Subcutaneous abdominal adipose tissue (tissue), 5 donors: ENCODE measurements at regions not wholly inside any gene's neighbourhood (a gene's known extent, or its start where the extent isn't known, plus 50 kb on each side); places are given as distances from the start of the nearest gene placed in this dataset.
"Not testable (repeated sequence)": the region's sequence is repeated elsewhere in the genome, so short reads cannot be mapped to it uniquely, and the experiment has no call there.

Experiments
- H3K27ac ChIP-seq: one replicate; pipeline ENCODE4 v1.7.0; 2013; ENCODE audit warnings: low read depth, mild to moderate bottlenecking, inconsistent platforms, low read length, moderate library complexity
- H3K27me3 ChIP-seq, 5 donors: one replicate each; pipeline ENCODE4 v1.7.0; 2013; ENCODE audit warnings: low read length in 5 of 5, inconsistent platforms in 1 of 5; ENCODE audit not compliant: control insufficient read depth in 5 of 5, insufficient read depth in 4 of 5
- H3K36me3 ChIP-seq, 5 donors: one replicate each; pipeline ENCODE4 v1.7.0; 2013; ENCODE audit warnings: low read length in 5 of 5; ENCODE audit not compliant: control insufficient read depth in 5 of 5, insufficient read depth in 5 of 5
- H3K4me1 ChIP-seq, 5 donors: one replicate each; pipeline ENCODE4 v1.7.0; 2013; ENCODE audit warnings: low read length in 5 of 5, mild to moderate bottlenecking in 3 of 5, moderate library complexity in 1 of 5; ENCODE audit not compliant: control insufficient read depth in 5 of 5, insufficient read depth in 5 of 5
- H3K4me3 ChIP-seq, 5 donors: one replicate each; pipeline ENCODE4 v1.7.0; 2013; ENCODE audit warnings: low read length in 5 of 5, low read depth in 1 of 5
- H3K9ac ChIP-seq, 5 donors: one replicate each; pipeline ENCODE4 v1.7.0; 2013; ENCODE audit warnings: low read length in 5 of 5, mild to moderate bottlenecking in 4 of 5, moderate library complexity in 3 of 5
- H3K9me3 ChIP-seq, 5 donors: one replicate each; pipeline ENCODE4 v1.7.0; 2013; ENCODE audit warnings: low read length in 5 of 5; ENCODE audit not compliant: control insufficient read depth in 5 of 5
- donor health status: healthy.
- donor health status: healthy.
- donor health status: healthy.
- donor health status: healthy.
- donor health status: healthy.

GRCh38 chr21:31426235-31426797 lies 82.3 kb upstream of the TIAM1 start:
- no peaks in the 10 kb centered on the region for H3K36me3 ChIP-seq
- H3K4me3 ChIP-seq = no peak overlapping the region
- no peaks in the 10 kb centered on the region for H3K9me3 ChIP-seq
- H3K27ac ChIP-seq = no peak overlapping the region
- H3K27me3 ChIP-seq = peaks cover 0 to 2% (median 0%) of the 10 kb centered on the region in 5 donors
- peaks cover 4 to 10% (median 8%) of the 10 kb centered on the region in 5 donors for H3K4me1 ChIP-seq
- H3K9ac ChIP-seq = no peak overlapping the region

- Histone ChIP-seq H3K9ac (no peak overlapping the region), H3K4me3 (no peak overlapping the region), H3K4me1 (peaks cover 4 to 10% (median 7%) of the 10 kb centered on the region in 5 donors), H3K27ac (no peak overlapping the region), H3K27me3 (peaks cover 0 to 2% (median 0%) of the 10 kb centered on the region in 5 donors), H3K36me3 (no peaks in the 10 kb centered on the region), H3K9me3 (no peaks in the 10 kb centered on the region)
These were observed 81.1 kb upstream of the TIAM1 start for GRCh38 chr21:31425138-31425537.

GRCh38 chr21:31424058-31424457 lies 80.0 kb upstream of the TIAM1 start:
- H3K9me3 ChIP-seq = no peaks in the 10 kb centered on the region
- no peaks in the 10 kb centered on the region for H3K36me3 ChIP-seq
- peaks cover 0 to 2% (median 0%) of the 10 kb centered on the region in 5 donors for H3K27me3 ChIP-seq
- no peak overlapping the region for H3K27ac ChIP-seq
- H3K9ac ChIP-seq = no peak overlapping the region
- H3K4me1 ChIP-seq = peaks cover 0 to 3% (median 2%) of the 10 kb centered on the region in 5 donors
- no peak overlapping the region for H3K4me3 ChIP-seq

GRCh38 chr21:31420988-31421387 lies 76.9 kb upstream of the TIAM1 start:
- Histone ChIP-seq H3K9me3 (no peaks in the 10 kb centered on the region), H3K4me3 (no peak overlapping the region), H3K27ac (no peak overlapping the region), H3K27me3 (peaks cover 0 to 2% (median 0%) of the 10 kb centered on the region in 5 donors), H3K9ac (no peak overlapping the region), H3K4me1 (peaks cover 0 to 3% (median 0%) of the 10 kb centered on the region in 5 donors), H3K36me3 (no peaks in the 10 kb centered on the region)

- H3K4me1 ChIP-seq = peaks cover 0 to 3% (median 0%) of the 10 kb centered on the region in 5 donors
- H3K27me3 ChIP-seq = peaks cover 0 to 2% (median 0%) of the 10 kb centered on the region in 5 donors
- H3K36me3 ChIP-seq = no peaks in the 10 kb centered on the region
- no peak overlapping the region for H3K4me3 ChIP-seq
- no peak overlapping the region for H3K9ac ChIP-seq
- H3K9me3 ChIP-seq = no peaks in the 10 kb centered on the region
- H3K27ac ChIP-seq = no peak overlapping the region
These were observed 76.3 kb upstream of the TIAM1 start for GRCh38 chr21:31420354-31420753.

GRCh38 chr21:31418377-31419001 lies 74.4 kb upstream of the TIAM1 start:
- Histone ChIP-seq H3K9me3 (no peaks in the 10 kb centered on the region), H3K36me3 (no peaks in the 10 kb centered on the region)

GRCh38 chr21:31417214-31417613 lies 73.2 kb upstream of the TIAM1 start:
- H3K27me3 ChIP-seq, H3K36me3 ChIP-seq, H3K4me3 ChIP-seq, H3K27ac ChIP-seq, H3K9ac ChIP-seq, H3K4me1 ChIP-seq, H3K9me3 ChIP-seq: not testable (repeated sequence)

More at GRCh38 chr21:31418377-31419001, 74.4 kb upstream of the TIAM1 start:
- Histone ChIP-seq H3K9ac (no peak overlapping the region), H3K4me1 (peaks cover 0 to 3% (median 0%) of the 10 kb centered on the region in 5 donors), H3K4me3 (no peak overlapping the region), H3K27ac (no peak overlapping the region), H3K27me3 (peaks cover 0 to 2% (median 0%) of the 10 kb centered on the region in 5 donors)

- Histone ChIP-seq H3K9me3 (no peaks in the 10 kb centered on the region), H3K4me1 (peaks cover 0 to 3% (median 0%) of the 10 kb centered on the region in 5 donors), H3K27ac (no peak overlapping the region), H3K9ac (no peak overlapping the region), H3K4me3 (no peak overlapping the region), H3K36me3 (no peaks in the 10 kb centered on the region), H3K27me3 (peaks cover 0 to 2% (median 0%) of the 10 kb centered on the region in 5 donors)
These were observed 72.4 kb upstream of the TIAM1 start for GRCh38 chr21:31416465-31416864.

- no peak overlapping the region for H3K4me3 ChIP-seq
- H3K36me3 ChIP-seq = no peaks in the 10 kb centered on the region
- H3K27ac ChIP-seq = no peak overlapping the region
- H3K9ac ChIP-seq = no peak overlapping the region
- H3K9me3 ChIP-seq = no peaks in the 10 kb centered on the region
- peaks cover 0 to 5% (median 0%) of the 10 kb centered on the region in 5 donors for H3K4me1 ChIP-seq
- no peaks in the 10 kb centered on the region for H3K27me3 ChIP-seq
These were observed 70.4 kb upstream of the TIAM1 start for GRCh38 chr21:31414263-31415000.

- Histone ChIP-seq H3K9ac (no peak overlapping the region), H3K4me3 (no peak overlapping the region), H3K27me3 (no peaks in the 10 kb centered on the region), H3K36me3 (no peaks in the 10 kb centered on the region), H3K27ac (no peak overlapping the region), H3K9me3 (no peaks in the 10 kb centered on the region), H3K4me1 (peaks cover 0 to 5% (median 0%) of the 10 kb centered on the region in 5 donors)
These were observed 69.6 kb upstream of the TIAM1 start for GRCh38 chr21:31413698-31414097.
